ENCODE measurements at regions not wholly inside any gene's neighbourhood (a gene's known extent, or its start where the extent isn't known, plus 50 kb on each side); places are given as distances from the start of the nearest gene placed in this dataset.

GRCh38 chr5:2282034-2282690 is 399.4 kb upstream of the IRX4 start:
- peak overlapping the region; percentile 81; the same call in 1 of the 2 replicates for H2BK15ac ChIP-seq (ENCODE audit: low read length)
- H3K18ac ChIP-seq (ENCODE audit: extremely low read depth, low read length), result peak overlapping the region; percentile 24; the same call in 1 of the 2 replicates
- no peak overlapping the region for H2BK5ac ChIP-seq (ENCODE audit: low read depth, low read length)
- no peak overlapping the region for H3K14ac ChIP-seq (ENCODE audit: insufficient read length)
- H2BK120ac ChIP-seq (replicated peaks; ENCODE audit: low read depth, low read length), result no peak overlapping the region
- no peaks in the 10 kb centered on the region for H3K79me1 ChIP-seq (ENCODE audit: low read depth, low read length)
- DNase-seq (ENCODE audit: low read depth in 1 of 2, low spot score in 2 of 2) (no peak), FAIRE-seq (no peak)
- no peak overlapping the region for H3K4me2 ChIP-seq (ENCODE audit: insufficient read depth in 1 of 2, low read depth in 2 of 2, low read length in 2 of 2)
- peaks cover 14% of the 10 kb centered on the region for H3K23me2 ChIP-seq (ENCODE audit: low read depth, low read length)
- no peak overlapping the region for H3K27ac ChIP-seq (ENCODE audit: low read depth, low read length)
- no peaks in the 10 kb centered on the region; a peak in 1 of 7 replicates for H3K27me3 ChIP-seq (replicated peaks in 1 of 4; ENCODE audit: control insufficient read depth in 3 of 4, extremely low read depth in 1 of 4, insufficient read depth in 3 of 4, low read length in 3 of 4)
- no peak overlapping the region for H3K23ac ChIP-seq (ENCODE audit: insufficient read length)
- H3K56ac ChIP-seq (replicated peaks; ENCODE audit: insufficient read length, low read depth, low read length), result no peak overlapping the region
- H4K8ac ChIP-seq (ENCODE audit: extremely low read depth, insufficient read depth, low read length), result no peak overlapping the region
- H4K91ac ChIP-seq (replicated peaks; ENCODE audit: insufficient read length, low read length), result no peak overlapping the region
- no peak overlapping the region for H4K5ac ChIP-seq (ENCODE audit: insufficient read length, low read depth, low read length)
- no peaks in the 10 kb centered on the region for H3K9me3 ChIP-seq (ENCODE audit: insufficient read depth in 2 of 2, low read depth in 1 of 2, low read length in 1 of 2)
- H2BK20ac ChIP-seq (ENCODE audit: low read length), result no peak overlapping the region
- no peaks in the 10 kb centered on the region for H4K20me1 ChIP-seq (replicated peaks in 1 of 2; ENCODE audit: control insufficient read depth in 1 of 2, insufficient read depth in 2 of 2, low read length in 2 of 2)
- no peak overlapping the region for H3K9ac ChIP-seq (replicated peaks in 1 of 4; ENCODE audit: extremely low read depth in 1 of 4, low read depth in 3 of 4, low read length in 3 of 4)
- H3K79me2 ChIP-seq (ENCODE audit: control insufficient read depth in 1 of 2, insufficient read depth in 2 of 2, low read length in 2 of 2), result no peaks in the 10 kb centered on the region
- ChIA-PET POLR2A (ENCODE audit: partially characterized antibody) (no interaction called here), CTCF (ENCODE audit: partially characterized antibody) (interaction anchor here (0.6 kb wide), 1 partner anchor 71 kb away, joined by 3 read pairs; no protein-coding TSS in a partner anchor)
- no peak overlapping the region; the same call in 1 of the 2 replicates for H2BK12ac ChIP-seq (ENCODE audit: low read depth, low read length)
- H3K4me3 ChIP-seq (ENCODE audit: extremely low read depth in 1 of 4, insufficient read depth in 2 of 4, low read depth in 3 of 4, low read length in 4 of 4), result no peak overlapping the region
- no peak overlapping the region for H2AFZ ChIP-seq (ENCODE audit: low read length)
- 87% methylated on average over 9 of the region's 11 CpGs; no CpG with 5 or more reads in 1 of the 2 experiments for WGBS, 2 experiments (ENCODE audit: extremely low coverage in 1 of 2, insufficient coverage in 1 of 2, insufficient read length in 1 of 2, insufficient replicate concordance in 2 of 2, low coverage in 1 of 2, low lambda C conversion rate in 2 of 2, missing lambda C conversion rate in 1 of 2)
- no peak overlapping the region for H2AK5ac ChIP-seq (ENCODE audit: low read depth, low read length)
- H3K36me3 ChIP-seq (ENCODE audit: control insufficient read depth in 2 of 4, insufficient read depth in 4 of 4, low read length in 3 of 4), result no peaks in the 10 kb centered on the region
- H3K4ac ChIP-seq (replicated peaks; ENCODE audit: insufficient read length, low read depth, low read length), result no peak overlapping the region
- H3K4me1 ChIP-seq (replicated peaks in 1 of 4; ENCODE audit: control insufficient read depth in 3 of 4, insufficient read depth in 4 of 4, low read length in 3 of 4), result no peaks in the 10 kb centered on the region
- TF ChIP-seq, protein P1, sequence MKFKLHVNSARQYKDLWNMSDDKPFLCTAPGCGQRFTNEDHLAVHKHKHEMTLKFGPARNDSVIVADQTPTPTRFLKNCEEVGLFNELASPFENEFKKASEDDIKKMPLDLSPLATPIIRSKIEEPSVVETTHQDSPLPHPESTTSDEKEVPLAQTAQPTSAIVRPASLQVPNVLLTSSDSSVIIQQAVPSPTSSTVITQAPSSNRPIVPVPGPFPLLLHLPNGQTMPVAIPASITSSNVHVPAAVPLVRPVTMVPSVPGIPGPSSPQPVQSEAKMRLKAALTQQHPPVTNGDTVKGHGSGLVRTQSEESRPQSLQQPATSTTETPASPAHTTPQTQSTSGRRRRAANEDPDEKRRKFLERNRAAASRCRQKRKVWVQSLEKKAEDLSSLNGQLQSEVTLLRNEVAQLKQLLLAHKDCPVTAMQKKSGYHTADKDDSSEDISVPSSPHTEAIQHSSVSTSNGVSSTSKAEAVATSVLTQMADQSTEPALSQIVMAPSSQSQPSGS (IDR thresholded peaks at IDR 0.05; ENCODE audit: low read length), result no peak
- TF ChIP-seq SAP30 (IDR thresholded peaks at IDR 0.05; ENCODE audit: insufficient read depth, insufficient replicate concordance, low read length) (no peak), ASH2L (IDR thresholded peaks at IDR 0.05; ENCODE audit: low read length) (no peak), HDAC2 (IDR thresholded peaks at IDR 0.05; ENCODE audit: borderline replicate concordance in 1 of 2, low read depth in 2 of 2, low read length in 2 of 2) (no peak), SIN3A (conservative IDR thresholded peaks at IDR 0.05 in 1 of 2, IDR thresholded peaks at IDR 0.05 in 1 of 2; ENCODE audit: low read depth in 1 of 2, low read length in 2 of 2) (no peak), SIX5 (IDR thresholded peaks at IDR 0.05; ENCODE audit: low read depth, low read length) (no peak), BRCA1 (IDR thresholded peaks at IDR 0.05; ENCODE audit: low read depth, low read length) (no peak), TAF7 (optimal IDR thresholded peaks at IDR 0.05; ENCODE audit: borderline replicate concordance, low read depth, low read length) (no peak), YY1 (IDR thresholded peaks at IDR 0.05; ENCODE audit: low read depth, low read length) (no peak)

Data from H1 (cell line).